Stimulated activated CD8-positive, alpha-beta memory T cell treated with anti-CD3 and anti-CD28 coated beads, Interleukin-15, amount 100 ng/mL, for 48 hours (primary cell): ENCODE measurements at regions not wholly inside any gene's neighbourhood (a gene's known extent, or its start where the extent isn't known, plus 50 kb on each side); places are given as distances from the start of the nearest gene placed in this dataset.
A peak's percentile ranks its signal among the peaks of the same experiment; 100 is the strongest.
"Not testable (repeated sequence)": the region's sequence is repeated elsewhere in the genome, so short reads cannot be mapped to it uniquely, and the experiment has no call there.

Experiments used
- DNase-seq, 2 donors: peaks; one replicate each; pipeline ENCODE4 v3.0.0-alpha.2; 2020; ENCODE audit warnings: low read depth in 2 of 2

DNA sequence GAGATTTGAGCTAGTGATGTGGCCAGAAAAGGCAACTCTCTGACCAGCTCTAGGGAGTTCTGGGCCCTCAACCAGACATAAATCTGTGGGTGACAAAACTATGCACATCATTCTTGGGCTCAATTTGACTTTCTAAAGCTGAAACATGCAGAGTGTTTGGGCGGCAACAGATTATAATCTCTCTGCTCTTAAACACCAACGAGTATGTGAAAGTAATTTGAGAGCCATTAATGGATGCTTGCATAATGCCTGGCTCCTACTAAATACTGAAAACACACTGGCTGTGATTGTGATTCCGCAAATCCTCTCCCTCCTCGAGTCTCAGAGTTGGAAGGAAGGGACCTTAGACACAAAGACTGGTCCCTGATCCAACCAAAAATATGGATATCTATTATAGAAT lies 186.7 kb downstream of the UACA start:
- no peak for DNase-seq

DNA sequence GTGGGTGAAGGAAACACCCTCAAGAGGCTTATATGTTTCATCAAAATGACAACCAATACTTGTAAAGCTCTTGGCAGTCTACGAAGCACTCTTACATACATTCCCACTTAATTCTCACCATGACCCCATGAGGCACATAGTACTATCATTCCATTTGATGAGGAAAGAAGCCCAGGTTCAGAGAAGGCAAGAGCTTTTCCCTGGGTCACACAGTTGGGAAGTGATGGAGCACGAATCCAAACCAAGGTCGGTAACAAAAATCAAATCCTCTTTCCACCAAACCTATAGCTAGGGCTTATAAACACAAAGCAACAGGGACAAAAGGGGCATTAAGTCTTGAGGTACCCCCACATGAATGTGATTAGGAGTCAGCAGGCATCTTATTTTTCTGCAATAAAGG lies 187.1 kb downstream of the UACA start:
- no peak for DNase-seq

DNA sequence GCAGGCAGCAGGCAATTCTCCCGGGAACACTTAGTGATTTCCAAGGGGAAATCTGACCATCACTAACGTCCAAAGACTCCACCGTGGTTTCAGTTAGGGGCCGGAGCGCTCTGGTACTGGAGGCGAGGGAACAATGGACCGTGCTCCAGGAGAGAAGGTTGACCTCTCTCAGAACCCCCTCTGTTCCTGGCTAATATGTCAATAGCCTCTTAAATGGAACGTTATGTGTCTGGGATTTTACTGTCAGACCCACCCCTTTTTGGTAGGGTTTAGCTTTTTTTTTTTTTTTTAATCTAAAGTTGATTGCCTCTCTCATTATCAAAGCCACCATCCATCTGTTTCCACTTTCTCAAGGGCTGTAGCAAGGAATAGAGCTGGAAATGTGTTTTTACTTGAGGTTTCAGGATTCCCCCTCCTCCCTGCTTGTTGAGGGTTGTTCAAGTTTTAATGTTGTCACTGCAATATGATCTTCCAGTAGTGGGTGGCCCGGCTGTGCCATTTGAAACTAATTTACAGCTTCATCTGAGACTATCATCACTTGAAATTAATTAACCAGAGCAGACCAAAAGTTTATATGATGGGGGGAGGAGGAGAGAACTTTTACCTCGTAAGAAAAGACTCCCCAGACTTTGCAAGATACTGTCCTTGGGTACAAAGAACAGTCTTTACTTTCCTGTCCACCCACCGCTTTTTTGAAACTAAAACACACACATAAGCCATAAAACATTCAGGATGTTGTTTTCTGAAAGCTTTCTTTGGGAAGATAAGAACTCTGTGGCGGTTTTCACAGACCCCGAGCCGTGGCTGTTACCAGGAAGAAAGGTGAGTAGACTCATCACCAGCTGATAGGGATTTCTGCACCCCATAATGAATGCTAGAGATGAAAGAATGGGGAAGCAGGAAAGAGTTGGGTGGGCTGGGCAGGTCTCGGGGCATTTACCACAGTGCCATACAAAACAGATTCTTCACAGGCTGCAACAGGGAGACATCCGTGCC lies 187.8 kb downstream of the UACA start:
- no peak for DNase-seq

DNA sequence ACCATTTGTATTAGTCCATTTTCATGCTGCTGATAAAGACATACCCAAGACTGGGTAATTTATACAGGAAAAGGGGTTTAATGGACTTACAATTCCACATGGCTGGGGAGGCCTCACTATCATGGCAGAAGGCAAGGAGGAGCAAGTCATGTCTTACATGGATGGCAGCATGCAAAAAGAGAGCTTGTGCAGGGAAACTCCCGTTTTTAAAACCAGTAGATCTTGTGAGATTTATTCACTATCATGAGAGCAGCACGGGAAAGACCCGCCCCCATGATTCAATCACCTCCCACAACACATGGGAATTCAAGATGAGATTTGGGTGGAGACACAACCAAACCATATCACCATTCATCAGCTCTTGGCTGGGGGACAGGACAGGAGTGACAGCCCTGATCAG lies 189.0 kb downstream of the UACA start:
- not testable (repeated sequence) for DNase-seq

DNA sequence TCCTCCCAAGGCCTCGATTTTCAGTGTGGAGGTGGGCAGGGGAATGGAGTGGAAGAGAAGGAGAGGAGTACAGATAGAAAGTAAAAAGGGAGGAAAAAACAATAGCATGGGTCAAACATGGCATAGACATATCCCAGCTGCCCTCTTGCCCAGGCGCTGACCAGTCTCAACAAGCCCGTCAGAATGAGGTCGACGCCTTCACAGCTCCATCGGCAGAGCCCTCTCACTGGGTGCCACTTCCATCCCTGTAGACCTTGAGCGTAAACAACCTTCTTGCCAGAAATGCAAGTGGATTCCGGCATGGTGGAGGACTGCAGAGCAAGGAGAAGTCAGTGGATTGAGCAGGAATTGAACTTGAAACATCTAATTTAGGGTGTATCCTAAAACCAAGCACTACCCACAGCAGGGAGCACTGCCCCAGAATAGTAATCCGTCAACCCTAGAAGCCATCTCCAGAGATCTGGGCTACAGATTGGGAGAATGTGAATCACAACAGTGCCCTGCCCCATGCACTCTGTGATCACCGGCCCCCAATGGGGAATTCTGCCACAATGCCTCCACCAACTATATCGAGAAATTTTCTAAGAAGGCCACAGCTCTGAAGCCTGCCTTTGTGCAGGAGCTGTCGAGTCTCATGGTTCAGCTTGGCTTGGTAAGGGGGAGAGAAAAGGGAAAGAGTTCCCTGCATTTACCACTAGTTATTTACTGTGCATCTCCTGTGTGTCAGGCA lies 190.1 kb downstream of the UACA start:
- no peak for DNase-seq

DNA sequence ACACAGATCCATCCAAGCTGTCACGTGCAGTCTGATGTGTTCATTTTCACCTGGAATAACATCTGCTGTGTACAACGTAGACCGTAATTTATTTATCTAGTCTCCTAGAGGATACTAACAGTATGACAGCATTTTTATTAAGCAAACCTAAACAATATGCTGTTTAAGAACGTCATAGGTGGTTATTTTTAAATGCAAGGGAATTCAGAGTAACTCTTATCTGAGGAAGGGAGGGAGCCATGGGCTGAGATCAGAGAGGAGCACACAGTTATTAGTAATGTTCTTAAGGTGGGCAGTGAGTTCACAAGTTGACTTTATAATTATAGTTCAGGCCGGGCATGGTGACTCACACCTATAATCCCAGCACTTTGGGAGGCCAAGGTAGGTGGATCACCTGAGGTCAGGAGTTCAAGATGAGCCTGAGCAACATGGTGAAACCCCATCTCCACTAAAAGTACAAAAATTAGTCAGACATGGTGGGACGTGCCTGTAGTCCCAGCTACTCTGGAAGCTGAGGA lies 193.6 kb downstream of the UACA start:
- DNase-seq = peak in 1 of 2 donors; percentile 11

DNA sequence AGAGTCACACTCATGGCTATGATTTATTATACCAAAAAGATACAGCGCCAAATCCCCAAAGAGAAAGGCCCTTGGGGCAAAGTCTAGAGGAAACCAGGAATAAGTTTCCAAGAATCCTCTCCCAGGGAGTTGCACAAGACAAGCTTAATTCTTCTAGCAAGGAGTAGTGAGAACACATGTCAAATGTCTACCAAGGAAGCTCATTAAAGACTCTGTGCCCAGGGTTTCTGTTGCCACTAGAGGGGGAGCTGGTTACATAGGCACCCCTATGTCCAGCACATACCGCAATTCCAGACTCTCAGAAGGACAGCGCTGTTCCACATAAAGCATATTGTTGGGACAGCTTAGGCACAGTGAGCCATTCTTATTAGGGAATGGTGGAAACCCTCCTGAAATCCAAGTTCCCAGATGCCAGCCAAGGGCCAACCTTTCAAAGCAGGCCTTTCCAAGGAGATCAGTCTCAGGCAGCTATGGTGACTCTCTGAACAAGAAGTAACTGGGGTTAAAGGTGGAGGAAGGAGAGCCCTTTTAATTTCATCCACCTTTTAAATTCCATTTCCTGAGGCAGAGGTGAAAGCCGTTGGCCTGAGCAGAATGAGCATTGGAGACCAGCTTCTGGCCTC lies 194.2 kb downstream of the UACA start:
- DNase-seq = no peak

DNA sequence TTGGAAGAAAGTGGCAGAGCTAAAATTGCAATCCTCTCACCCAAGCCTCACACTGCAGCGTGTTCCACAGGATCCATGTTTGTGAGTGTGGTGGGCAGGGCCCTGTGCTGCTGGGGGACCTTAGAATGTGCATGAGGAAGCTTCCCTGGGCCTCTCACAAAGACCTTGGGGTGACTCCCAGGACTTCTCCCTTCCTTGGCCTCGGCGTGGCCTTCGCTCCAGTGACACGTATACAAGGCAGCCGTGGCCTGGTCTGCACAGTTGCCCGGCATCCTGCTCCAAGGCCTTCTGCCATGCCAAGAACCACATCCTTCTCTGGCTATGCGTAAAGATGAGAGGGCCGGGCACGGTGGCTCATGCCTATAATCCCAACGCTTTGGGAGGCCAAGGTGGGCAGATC lies 196.4 kb downstream of the UACA start:
- DNase-seq = no peak

DNA sequence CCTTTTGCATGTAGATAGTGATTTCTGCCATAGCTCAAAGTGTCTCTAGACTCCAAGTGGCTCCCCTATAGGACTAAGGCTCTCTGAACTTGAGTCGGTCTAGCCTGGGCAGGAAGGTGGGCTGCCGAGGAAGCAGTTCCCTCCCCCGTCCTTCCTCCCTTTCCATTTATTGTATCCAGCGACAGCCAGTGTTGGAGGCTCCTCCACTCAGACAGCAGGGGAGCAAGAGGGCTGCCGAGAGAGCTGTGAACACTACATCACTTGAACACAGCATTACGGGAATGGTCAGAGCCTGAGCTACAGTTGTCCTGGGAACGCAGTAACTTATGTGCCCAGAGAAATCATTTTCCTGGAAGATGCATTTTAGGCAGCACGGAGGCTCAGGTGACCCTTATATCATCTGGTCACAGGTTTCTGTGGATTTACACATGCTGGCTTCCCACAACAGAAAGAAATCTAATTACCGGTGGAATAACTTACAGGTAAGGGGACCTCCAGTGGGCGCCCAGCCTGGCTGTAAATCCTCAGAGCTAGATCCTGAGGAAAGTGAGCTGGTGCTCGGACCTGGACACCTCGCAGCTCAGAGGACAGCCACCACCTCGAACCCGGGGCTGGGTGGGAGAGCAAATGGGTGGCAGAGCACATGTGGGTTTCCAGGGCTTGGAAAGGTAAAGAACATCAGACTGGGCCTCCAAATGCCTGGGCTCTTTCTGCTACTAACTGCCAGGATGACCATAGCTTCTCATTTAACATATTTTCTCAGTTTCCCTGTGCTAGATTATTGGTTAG lies 197.1 kb downstream of the UACA start:
- no peak for DNase-seq

DNA sequence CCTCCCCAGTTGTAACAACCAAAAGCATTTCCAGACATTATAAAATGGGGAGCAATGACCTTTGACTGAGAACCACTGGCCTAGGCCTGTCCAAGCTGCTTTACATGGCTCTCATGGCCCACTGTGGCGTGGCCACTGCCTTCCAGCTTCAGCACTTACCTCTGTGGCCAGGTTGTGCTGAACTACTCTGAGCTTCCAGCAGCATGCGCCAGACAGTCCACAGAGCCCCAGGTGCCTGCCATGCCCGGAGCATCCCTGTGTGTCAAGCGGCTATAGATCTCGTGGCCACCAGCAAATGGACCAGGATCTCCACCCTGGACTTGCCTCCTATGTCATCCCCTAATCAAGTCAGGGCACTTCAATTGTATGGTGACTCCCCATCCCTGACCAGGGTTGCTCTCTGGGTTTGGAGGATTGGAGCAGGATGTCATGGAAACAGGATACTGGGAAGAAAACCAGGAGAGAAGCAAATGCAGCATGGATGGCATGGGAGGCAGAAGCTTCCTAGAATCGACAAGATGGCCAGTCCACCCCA lies 199.7 kb downstream of the UACA start:
- no peak for DNase-seq

DNA sequence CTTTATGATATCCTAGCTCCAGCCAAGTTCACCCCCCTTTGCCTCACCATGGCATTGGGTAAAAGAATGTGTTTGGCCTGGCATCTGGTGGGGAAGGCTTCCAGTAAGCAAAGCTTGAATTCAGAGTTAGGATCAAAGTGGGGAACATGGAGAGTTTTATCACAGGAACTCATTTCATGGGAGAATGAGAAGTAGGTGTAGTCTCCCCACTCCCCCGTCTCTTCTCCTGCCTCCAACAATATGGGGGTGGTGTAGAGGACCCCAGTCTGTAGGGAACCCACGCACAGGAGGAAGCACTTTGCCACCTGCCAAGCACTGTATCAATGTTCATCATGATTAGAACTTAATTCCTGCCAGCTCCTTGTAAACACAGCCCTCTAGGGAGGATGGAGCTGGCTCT lies 200.5 kb downstream of the UACA start:
- no peak for DNase-seq

DNA sequence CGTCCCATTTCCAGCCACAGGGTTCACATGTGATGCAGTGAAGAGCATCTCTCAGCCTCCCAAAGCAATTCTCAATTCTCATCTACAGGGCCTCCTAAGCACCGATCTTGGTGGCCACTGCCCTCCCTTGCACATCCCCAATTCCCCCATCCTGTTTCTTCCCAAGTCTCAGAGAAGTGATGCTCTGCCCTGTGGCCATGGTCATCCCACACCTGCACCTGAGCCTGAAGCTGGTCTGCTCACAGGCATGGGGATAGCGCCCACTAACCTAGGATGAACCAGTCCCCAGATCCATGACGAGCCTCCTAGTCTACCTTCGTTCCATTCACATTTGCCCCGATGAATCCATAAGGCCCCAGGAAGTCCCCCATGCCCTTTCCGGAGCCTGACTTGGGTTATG lies 201.5 kb downstream of the UACA start:
- no peak for DNase-seq

DNA sequence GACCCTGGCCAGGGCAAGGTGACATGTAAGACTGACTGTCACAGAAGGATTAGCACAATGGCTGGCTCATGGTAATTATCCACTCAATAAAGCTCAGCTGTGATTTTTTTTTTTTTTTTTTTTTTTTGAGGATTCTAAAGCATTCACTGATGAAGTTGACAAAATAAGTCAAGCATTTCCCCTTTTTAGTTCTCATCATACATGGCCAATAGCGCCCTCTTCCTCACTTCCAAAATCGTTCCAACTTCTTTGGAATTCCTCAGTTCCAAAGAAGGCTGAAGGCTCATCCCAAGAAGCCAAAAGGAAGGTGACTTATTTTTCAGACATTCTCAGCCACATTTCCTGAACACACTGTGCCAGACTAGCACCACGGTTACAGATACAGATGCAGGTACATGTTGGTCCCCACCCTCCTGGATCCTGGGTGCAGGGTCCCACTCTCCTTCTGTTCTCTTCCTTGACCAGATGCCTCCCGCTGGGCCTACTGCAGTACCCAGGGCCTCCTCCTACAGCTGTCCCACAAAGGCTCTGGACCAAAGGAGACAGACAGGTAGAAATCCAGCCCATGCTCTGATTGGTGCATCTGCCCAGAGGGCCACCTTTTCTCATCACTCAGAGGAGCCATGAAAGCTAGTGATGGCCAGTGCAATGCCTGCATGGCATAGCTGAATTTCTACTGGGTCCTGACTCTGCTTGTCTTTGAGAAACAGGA lies 202.6 kb downstream of the UACA start:
- DNase-seq = no peak

DNA sequence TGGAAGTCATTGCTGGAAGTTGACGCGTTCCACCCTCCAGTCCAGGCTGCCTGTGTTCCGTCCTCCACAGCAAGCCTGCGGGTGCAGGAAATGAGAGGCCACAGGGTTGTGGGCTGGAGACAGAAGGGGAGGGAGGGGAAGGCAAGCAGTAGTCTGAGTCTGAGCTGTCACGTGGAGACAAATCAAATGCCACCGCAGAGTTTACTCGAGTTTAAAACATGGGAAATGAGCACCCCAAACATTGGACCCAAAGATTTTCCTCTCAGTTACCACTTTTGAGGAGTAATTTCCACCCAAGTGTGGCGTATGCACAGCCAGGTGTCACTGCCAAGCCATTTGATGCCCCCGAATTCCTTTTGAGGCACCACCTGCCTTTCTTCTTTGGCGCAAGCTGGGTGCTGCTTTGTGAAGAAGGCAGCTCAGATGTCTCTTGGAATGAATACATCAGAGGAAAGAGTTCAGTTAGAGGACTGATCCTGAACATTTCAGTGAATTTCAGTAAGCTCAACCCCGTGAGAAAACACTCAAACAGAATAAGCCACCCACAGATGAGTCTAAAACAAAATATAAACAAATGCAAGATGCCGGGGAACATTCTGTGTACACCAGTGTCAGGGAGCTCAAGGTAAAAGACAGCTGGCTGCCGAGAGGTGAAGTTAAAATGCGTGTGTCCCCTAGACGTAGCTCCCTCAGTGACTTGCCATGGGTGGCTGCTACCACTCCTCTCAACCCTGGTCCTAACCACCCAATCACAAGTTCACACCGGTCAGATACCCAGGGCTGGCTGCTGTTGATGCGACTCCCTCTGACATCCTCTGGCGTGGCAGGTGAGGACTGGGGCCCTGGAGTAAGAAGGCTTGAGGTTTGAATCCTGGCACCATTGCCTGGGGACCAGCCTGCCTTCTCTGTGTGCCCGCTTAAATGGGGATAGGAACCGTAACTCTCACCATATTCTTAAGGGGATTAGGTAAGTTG lies 203.8 kb downstream of the UACA start:
- DNase-seq = peak; percentile 34 to 37

DNA sequence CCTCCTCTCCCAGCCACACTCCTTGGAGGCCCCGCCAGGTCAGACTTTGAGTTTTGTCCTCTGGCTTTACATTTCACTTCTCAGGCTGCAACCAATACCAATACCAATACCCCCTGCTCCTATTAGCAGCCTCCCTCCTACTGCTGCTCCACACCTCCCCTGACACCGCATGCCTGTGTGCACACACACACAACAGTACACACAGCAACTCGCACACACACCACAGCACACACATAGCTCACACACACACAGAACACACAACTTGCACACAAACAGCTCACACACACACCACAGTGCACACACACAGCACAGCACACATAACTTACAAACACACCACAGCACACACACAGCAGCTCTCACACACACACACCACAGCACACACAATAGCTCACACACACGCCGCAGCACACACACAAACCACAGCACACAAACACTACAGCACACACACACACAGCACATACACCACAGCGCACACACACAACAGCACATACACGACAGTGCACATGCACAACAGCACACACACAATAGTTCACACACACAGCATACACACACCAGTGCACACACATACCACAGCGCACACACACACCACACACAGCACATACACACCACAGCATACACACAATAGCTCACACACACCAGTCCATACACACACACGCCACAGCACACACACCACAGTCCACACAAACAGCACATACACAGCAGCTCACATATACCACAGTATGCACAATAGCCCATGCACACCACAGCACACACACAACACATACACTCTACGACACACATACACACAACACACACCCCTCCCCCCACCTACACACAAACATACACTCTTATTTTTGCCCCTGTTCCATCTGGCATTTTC lies 204.7 kb downstream of the UACA start:
- no peak for DNase-seq

DNA sequence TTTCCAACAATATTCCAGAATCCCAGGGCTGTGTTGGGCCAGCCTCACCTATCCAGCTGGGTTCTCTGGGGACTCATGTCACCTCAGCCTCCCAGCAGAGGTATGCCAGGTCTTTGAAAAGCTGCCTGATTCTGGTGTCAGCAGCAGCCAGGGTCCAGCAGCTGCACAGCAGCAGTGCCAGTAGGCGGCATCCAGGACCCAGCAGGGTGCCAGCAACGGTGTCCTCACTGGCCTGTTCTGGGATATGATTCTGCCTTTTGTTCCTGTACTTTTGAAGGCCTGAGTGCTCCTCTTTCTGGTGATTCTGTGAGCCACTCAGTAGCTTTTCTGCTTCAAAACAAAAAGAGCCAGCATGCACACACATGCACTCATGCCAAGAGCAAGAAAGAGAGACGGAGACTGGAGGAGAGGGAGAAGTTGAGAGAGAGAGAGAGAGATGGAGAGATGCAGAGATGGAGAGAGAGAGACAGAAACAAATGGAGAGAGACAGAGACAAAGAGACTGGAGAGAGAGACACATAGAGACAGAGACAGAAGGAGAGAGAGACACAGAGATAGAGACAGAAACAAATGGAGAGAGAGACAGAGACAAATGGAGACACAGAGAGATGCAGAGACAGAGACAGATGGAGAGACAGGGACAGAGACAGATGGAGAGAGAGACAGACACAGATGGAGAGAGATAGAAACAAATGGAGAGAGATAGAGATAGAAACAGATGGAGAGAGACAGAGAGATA lies 205.7 kb downstream of the UACA start:
- no peak for DNase-seq

DNA sequence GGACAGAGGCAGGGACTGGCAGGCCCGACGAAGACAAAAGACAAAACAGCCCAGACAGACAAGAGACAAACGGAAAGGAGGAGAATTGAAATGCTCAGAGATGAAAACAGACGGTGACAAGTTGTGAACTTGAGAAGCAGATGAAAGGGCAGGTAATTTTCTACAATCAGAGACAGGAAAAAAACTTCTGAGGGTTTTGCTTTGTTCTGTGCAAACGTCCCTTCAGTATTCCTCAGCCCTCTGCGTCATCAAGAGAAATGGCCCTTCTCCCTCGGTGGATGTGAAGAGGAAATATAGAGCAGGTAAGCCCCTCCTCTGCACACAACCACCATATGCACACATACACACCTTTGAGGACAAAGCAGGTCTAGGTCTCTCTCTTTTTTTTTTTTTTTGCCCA lies 206.6 kb downstream of the UACA start:
- DNase-seq = no peak
